ENCODE measurements at regions not wholly inside any gene's neighbourhood (a gene's known extent, or its start where the extent isn't known, plus 50 kb on each side); places are given as distances from the start of the nearest gene placed in this dataset.

DNA sequence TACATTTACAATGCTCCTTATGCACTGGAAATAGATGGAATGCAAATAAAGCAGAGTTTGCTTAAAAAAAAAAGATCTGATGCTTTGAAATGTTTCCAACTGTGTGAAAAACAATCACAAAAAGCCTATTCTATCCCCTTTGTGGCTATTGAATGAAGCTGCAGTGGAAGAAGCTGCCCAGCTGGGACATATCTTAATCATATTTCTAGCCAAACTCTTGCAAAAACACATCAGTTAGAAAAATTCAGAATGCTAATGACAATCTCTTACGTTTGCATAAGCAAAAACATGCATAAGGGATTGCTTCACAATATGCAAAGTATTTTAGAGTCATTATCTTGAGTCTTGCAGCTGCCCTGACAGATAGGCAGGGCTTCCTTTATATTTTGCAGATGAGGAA, 526.4 kb upstream of the USP24 start:
- no peak overlapping the region for H3K9ac ChIP-seq (ENCODE audit: extremely low read depth, insufficient read length, low read length)
- no peaks in the 10 kb centered on the region for H3K27me3 Mint-ChIP-seq (ENCODE audit: low read depth)

More for the DNA sequence above, 526.4 kb upstream of the USP24 start:
- WGBS (ENCODE audit: extremely low coverage, insufficient read length, low lambda C conversion rate) = no CpG with 5 or more reads among the region's 1 CpG
- no peak for DNase-seq
- Histone ChIP-seq H3K23ac (ENCODE audit: insufficient read length, low read depth, low read length) (no peak overlapping the region), H3K27ac (ENCODE audit: insufficient read length, low read depth, low read length) (no peak overlapping the region), H3T11ph (ENCODE audit: low read length) (no peak overlapping the region), H3K4ac (ENCODE audit: low read depth, low read length) (no peak overlapping the region), H3K79me2 (ENCODE audit: insufficient read depth, low read length) (no peaks in the 10 kb centered on the region), H3K79me1 (ENCODE audit: insufficient read depth, low read depth, low read length, poor library complexity, severe bottlenecking) (no peaks in the 10 kb centered on the region), H4K20me1 (ENCODE audit: control insufficient read depth, insufficient read depth, insufficient read length) (no peaks in the 10 kb centered on the region), H4K8ac (replicated peaks; ENCODE audit: insufficient read length, low read depth, low read length) (no peak overlapping the region), H4K91ac (ENCODE audit: insufficient read length, low read depth, low read length) (no peak overlapping the region), H3K14ac (ENCODE audit: insufficient read depth, low read length) (no peak overlapping the region), H3K23me2 (ENCODE audit: insufficient read length, low read depth, low read length, poor library complexity, severe bottlenecking) (no peaks in the 10 kb centered on the region), H3K9me3 (ENCODE audit: control insufficient read depth, low read depth, low read length) (no peaks in the 10 kb centered on the region), H2BK120ac (ENCODE audit: low read depth, low read length, poor library complexity, severe bottlenecking) (no peak overlapping the region), H2BK5ac (ENCODE audit: insufficient read length, low read length) (no peak overlapping the region), H2AK5ac (ENCODE audit: insufficient read length, low read length) (no peak overlapping the region), H3K27me3 (ENCODE audit: insufficient read depth, low read length) (no peaks in the 10 kb centered on the region), H3K56ac (ENCODE audit: insufficient read length, low read depth, low read length) (no peak overlapping the region), H2BK20ac (ENCODE audit: low read depth, low read length, poor library complexity, severe bottlenecking) (no peak overlapping the region), H3K4me1 (ENCODE audit: insufficient read depth, low read length) (0 out of 2 replicates have a peak, but pooled peaks cover 2% of the 10 kb centered on the region), H2AFZ (ENCODE audit: low read length) (no peak overlapping the region), H4K5ac (ENCODE audit: insufficient read length, low read depth, low read length) (no peak overlapping the region), H3K4me2 (ENCODE audit: insufficient read depth, insufficient read length, low read length) (no peak overlapping the region), H2BK12ac (ENCODE audit: insufficient read length, low read depth, low read length) (no peak overlapping the region), H3K18ac (ENCODE audit: insufficient read length, low read depth, low read length) (no peak overlapping the region), H2BK15ac (ENCODE audit: low read depth, low read length) (no peak overlapping the region)
- Mint-ChIP-seq H3K36me3 (ENCODE audit: insufficient read depth in 1 of 3, low read depth in 3 of 3) (no peaks in the 10 kb centered on the region; a peak in 2 of 7 replicates), H3K9me3 (peaks cover 3 to 4% of the 10 kb centered on the region in 2 experiments; a peak in 4 of 5 replicates), H3K27ac (no peak overlapping the region), H3K4me1 (peaks cover 13 to 17% of the 10 kb centered on the region in 2 experiments), H3K4me3 (no peak overlapping the region)
- TF ChIP-seq CTCF (conservative IDR thresholded peaks at IDR 0.05) = no peak

All from H9 (cell line).